Fibroblast of lung (primary cell): ENCODE measurements at regions not wholly inside any gene's neighbourhood (a gene's known extent, or its start where the extent isn't known, plus 50 kb on each side); places are given as distances from the start of the nearest gene placed in this dataset.

Experiments
- EZH2 ChIP-seq: IDR thresholded peaks from 2 replicates; pipeline ENCODE4 v1.5.1; 2012; ENCODE audit warnings: low read length, control low read depth, mild to moderate bottlenecking; ENCODE audit errors: missing control alignments
- TF ChIP-seq, protein P1 (sequence below), 2 donors: IDR thresholded peaks in 1 of 2; conservative IDR thresholded peaks in 1 of 2; 1 replicate in 1 of 2; 2 replicates in 1 of 2; pipeline ENCODE4 v1.5.1; 2011 to 2012; ENCODE audit warnings: low read length in 2 of 2, control low read depth in 1 of 2, inconsistent platforms in 1 of 2, low read depth in 1 of 2, mild to moderate bottlenecking in 1 of 2

- TF ChIP-seq, protein P1, sequence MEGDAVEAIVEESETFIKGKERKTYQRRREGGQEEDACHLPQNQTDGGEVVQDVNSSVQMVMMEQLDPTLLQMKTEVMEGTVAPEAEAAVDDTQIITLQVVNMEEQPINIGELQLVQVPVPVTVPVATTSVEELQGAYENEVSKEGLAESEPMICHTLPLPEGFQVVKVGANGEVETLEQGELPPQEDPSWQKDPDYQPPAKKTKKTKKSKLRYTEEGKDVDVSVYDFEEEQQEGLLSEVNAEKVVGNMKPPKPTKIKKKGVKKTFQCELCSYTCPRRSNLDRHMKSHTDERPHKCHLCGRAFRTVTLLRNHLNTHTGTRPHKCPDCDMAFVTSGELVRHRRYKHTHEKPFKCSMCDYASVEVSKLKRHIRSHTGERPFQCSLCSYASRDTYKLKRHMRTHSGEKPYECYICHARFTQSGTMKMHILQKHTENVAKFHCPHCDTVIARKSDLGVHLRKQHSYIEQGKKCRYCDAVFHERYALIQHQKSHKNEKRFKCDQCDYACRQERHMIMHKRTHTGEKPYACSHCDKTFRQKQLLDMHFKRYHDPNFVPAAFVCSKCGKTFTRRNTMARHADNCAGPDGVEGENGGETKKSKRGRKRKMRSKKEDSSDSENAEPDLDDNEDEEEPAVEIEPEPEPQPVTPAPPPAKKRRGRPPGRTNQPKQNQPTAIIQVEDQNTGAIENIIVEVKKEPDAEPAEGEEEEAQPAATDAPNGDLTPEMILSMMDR (conservative IDR thresholded peaks at IDR 0.05 in 1 of 2, IDR thresholded peaks at IDR 0.05 in 1 of 2; ENCODE audit: low read depth in 1 of 2, low read length in 2 of 2), result no peak
- no peak for TF ChIP-seq EZH2
These were observed 149.5 kb upstream of the RUNX1 start for GRCh38 chr21:35198565-35198964.
